NCI-H446 treated with DMSO at 0.1 percent for 48 hours (cell line): ENCODE measurements at regions not wholly inside any gene's neighbourhood (a gene's known extent, or its start where the extent isn't known, plus 50 kb on each side); places are given as distances from the start of the nearest gene placed in this dataset.
"Not testable (repeated sequence)": the region's sequence is repeated elsewhere in the genome, so short reads cannot be mapped to it uniquely, and the experiment has no call there.

Experiments
- DNase-seq: peaks from one replicate; lab custom pipeline; 2025; lab: John Stamatoyannopoulos, UW

GRCh38 chr2:156254637-156255067, 77.9 kb downstream of the NR4A2 start:
- DNase-seq = not testable (repeated sequence)

DNA sequence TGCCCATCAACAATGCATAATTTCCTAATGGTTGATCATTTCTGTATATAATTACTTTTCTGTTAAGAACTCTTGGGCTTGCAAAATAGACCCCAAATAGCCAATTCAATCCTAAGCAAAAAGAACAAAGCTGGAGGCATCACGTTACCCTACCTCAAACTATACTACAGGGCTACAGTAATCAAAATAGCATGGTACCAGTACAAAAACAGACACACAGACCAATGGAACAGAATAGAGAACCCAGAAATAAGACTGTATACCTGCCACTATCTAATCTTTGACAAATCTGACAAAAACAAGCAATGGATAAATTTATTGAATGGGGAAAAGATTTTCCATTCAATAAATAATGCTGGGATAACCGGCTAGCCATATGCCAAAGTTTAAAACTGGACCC, 78.8 kb downstream of the NR4A2 start:
- no peak for DNase-seq

DNA sequence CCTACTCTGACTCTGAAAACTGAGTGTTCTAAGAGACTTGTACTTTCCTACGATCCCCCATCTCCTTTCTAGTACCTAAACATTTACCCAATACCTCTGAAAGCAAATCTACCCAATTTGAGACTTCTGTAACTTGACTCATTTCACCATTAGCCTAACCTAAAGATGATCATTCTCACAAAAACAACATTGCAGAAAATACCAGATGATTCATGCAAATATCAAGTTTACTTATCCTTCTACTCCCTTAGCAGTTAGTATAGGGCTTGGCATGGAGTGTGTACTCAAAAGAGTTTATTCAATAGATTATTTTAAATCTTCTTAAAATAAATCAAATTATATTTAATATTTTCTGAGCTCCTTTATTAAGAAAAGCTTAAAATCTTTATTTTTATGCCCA, 89.6 kb downstream of the NR4A2 start:
- no peak for DNase-seq

DNA sequence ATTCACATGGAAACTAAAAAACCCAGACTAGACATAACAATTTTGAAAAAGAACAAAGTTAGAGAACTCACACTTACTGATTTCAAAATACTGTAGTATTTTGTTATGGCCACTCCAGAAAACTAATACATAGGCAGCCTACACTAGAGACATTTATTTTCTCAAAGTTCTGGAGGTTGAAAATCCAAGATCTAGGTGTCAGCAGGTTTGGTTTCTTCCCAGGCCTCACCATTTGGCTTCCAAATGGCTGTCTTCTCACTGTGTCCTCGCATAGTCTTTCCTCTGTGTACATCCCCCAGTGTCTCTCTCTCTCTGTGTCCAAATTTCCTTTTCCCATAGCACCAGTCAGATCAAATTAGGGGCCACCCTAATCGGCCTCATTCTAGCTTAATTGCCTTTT, 95.0 kb downstream of the NR4A2 start:
- DNase-seq = no peak

DNA sequence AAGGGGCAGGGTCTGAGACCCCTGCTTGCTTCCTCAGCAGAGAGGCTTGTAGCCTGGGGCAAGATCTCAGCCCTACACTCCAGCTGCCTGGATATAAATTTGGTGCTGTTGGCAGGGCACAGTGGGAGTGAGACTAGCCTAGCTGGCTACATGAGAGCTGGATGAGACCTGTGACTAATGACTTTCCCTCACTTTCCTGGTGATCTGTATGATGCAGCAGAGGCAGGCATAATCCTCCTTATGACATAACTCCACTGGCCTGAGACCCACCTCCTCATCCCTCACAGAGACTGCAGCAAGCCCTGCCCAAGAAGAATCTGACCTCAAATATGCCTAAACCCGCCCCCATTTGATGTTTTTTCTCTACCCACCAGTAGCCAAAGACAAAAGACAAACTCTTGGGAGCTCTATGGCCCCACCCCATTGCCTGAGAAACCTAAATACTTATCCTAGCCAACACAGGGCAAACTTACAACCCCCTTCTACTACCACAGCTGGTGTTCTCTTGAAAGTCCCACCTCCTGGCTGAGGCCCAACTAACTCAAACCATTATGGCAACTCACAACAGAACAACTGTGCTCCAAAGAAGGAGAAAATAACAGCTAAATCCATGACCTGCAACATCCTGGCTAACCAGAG, 102.7 kb downstream of the NR4A2 start:
- no peak for DNase-seq

- not testable (repeated sequence) for DNase-seq
Observed at GRCh38 chr2:156223328-156223727, 109.2 kb downstream of the NR4A2 start.

- no peak for DNase-seq
Observed at GRCh38 chr2:156221703-156222102, 110.8 kb downstream of the NR4A2 start.

DNA sequence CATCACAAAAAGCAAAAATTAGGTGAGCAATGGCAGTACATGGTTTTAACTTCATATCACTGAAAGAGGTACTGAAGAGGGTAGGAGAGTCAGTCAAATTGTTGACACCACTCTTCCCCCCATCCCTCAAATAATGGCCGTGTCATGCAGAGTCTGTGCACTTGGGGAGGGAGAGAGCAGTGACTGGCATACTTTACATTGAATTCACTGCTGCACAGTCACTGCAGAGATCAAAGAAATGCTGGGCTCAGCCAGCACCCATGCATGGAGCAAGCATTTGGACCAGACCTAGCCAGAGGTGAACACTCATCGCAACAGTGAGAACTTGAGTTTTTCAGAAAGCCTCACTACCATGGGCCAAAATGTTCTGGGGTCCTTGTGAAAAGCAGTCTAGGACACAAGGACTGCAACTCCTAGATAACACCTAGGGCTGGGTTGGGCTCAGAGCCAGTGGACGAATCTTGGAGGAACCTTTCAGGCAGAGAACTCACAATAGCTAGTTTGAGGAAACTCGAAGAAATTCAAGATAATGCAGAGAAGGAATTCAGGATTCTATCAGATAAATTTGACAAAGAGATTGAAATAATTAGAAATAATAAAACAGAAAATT, 112.9 kb downstream of the NR4A2 start:
- DNase-seq = no peak

DNA sequence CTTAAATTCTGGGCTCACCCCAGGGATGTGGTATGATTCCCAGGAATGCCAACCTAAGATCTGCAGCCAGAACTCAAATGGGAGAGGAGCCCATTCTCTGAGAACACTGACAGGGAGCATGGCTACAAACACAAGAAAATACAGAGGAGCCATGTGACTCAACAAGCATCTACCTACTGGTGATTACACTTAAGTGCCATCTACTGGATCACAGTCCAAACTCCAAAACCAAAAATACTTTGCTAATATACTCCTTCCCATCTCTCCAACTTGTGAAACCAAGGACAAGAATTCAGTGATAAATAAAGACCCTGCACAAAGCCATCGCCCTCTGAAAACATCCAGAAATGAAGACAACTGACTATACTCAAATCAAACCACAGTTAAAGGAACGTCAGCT, 116.9 kb downstream of the NR4A2 start:
- no peak for DNase-seq

GRCh38 chr2:156211318-156211717, 121.2 kb downstream of the NR4A2 start:
- DNase-seq = no peak

DNA sequence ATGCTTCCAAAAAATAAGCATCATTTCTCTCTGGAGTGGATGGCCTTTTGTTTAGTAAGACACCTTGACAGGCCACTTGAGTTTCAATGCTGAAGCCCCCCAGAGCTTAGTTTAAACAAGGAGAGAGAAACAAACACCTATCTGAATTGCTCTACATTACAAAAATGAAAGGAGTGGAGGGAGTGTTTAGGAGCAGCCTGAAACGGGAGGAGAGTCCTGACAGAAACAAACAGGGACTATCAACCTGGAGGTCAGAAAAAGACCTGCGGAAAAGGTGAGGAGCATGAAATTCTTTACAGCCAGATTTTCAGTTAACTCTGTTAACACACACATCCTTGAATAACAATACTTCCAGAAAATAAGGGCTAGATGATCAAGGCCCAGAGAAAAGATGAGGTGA, 126.2 kb downstream of the NR4A2 start:
- no peak for DNase-seq

DNA sequence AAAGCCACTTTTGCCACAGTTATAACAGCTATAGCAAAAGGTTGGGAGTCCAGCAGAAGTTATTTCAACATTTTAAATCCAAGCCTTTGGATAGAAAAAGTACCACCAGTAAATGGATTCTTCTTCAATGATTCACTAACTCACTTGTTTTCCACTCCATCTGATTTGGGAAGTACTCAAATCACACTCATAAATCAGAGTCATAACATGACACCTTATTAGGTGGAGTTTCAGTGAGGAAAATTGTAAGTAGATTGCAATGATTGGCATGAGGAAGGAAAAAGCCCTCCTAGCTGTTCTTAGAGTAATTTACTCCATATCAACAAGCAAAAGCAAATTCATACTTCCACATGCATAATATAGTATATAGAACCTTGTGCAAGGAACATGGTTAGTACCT, 132.9 kb downstream of the NR4A2 start:
- no peak for DNase-seq

DNA sequence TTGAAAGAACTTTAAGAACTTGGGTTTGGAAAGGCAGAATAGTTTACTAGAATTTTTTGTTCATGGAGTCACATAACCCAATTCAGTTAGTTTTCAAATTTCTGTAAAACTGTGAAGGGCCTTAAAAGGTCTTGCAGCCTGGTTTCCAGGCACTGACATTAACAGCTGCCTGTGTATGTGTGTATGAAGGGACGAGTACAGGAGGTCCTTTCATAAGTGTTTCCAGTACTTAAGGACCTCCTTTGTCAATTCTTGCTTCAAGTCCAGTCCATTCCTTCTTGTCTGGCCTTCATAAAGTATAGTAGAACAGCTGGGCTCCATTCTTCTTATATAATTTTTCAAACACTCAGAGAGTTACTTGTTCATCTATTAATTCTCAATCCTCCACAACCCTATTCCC, 136.5 kb downstream of the NR4A2 start:
- no peak for DNase-seq

- no peak for DNase-seq
Observed at GRCh38 chr2:156192468-156192867, 140.1 kb downstream of the NR4A2 start.

- DNase-seq = no peak
Observed at GRCh38 chr2:156191527-156191926, 141.0 kb downstream of the NR4A2 start.

DNA sequence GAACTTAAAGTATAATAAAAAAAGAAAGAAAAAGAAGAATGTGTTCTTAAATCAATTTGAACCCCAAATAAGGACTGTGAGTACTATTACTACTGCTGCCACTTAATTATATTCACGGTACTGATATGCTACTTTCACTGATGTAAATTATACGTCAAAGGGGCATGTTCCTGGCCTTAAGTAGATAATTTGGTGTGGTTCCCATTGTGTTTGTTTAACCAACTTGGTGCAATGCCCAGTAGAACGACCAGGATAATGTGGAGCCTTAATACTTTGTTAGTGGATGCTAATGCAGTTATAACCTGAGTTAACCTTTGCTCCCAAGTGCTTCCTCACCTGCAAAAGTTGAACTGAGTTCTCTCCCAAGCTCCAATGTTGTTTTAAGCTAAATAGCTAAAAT, 142.0 kb downstream of the NR4A2 start:
- DNase-seq = no peak

GRCh38 chr2:156189584-156189983, 142.9 kb downstream of the NR4A2 start:
- DNase-seq = no peak

DNA sequence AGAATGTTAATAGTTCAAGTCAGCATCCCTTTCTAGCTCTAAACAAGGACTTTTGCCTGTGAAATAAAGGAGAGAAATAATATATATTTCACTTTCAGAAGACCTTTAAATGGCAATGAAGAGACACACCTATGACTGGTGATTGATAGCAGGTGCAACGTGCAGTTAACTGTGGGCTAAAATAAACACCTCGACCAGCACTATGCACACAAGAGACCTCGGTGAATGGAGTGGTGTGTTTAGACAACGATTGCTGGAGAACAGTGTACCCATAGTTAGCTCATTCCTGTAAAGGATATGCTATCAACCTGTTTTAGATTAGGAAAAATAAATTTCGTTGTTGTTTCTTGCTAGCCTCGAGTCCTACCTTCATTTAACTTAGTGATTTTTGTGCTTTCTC, 143.4 kb downstream of the NR4A2 start:
- no peak for DNase-seq

DNA sequence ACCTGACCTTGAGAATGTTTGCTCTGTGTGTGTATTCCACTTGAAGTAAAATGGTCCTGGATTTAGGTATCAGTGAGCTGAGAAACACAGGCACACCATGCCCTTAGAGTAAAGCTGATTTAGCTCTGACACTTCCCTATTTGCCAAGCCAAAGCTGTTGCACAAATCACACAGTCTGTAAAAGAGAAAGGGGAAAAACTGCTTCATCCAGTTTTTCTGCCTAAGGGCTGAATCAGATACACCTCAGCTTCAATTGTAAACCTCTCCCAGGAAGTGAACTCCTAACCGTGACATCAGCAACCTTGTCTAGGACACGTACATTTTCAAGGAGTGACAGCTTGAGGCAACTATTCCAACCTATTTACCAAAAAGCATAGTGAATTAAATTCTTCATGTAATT, 150.4 kb downstream of the NR4A2 start:
- no peak for DNase-seq

DNA sequence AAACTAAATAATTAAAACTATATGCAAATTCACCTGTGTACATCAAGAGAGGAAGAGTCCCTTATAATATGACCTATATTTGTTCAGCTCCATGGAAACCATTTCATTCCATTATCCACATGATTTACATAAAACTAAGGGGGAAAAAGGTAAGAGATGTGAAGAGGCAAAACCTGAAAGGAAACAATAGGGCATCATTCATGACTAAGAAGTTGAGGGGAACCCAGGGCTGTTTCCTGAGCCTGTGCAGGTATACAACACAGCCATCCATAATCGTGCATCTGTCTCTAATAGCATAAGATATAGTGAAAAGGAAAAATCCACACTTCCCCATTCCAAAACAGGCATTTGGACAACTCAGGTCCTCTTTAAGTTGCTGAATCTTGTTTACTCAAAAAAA, 151.3 kb downstream of the NR4A2 start:
- no peak for DNase-seq

- DNase-seq = no peak
Observed at GRCh38 chr2:156177654-156178053, 154.9 kb downstream of the NR4A2 start.

DNA sequence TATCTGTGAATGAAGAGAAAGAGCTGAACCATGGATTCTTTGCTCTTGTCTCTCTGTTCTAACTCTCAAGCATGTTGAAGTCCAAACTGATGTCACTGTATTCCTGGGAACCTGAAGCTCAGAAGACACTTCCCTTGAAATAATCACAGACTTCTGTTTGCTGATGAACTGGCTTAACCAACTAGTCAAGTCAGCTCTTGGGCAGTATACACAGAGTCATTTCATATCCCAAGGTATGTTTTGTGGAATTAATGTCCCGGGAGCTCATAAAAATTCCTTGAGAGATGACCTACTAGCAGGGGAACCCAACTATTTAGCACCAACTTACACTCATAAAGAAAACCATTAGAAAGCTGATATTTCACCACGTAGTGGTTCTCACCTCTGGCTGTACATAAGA, 156.6 kb downstream of the NR4A2 start:
- DNase-seq = no peak

- no peak for DNase-seq
Observed at GRCh38 chr2:156170929-156171328, 161.6 kb downstream of the NR4A2 start.

DNA sequence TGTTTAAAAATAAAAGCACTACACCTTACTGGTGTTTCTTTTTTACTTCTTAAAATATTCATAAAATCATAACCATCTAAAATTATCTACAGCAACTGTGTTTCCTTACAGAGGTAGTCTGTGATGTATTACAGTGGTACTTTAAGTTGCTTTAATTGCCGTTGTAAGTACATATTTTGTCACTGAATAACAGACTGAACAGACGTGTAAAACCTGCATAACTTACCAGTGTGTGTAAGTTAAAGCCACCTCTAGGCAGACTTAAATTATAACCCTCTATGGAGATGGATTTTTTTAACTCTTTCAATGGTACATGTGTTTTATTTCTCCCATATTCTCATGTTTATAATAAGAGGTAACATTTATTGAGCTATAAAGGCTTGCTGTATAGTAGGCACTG, 166.8 kb downstream of the NR4A2 start:
- no peak for DNase-seq
